ENCODE measurements at regions not wholly inside any gene's neighbourhood (a gene's known extent, or its start where the extent isn't known, plus 50 kb on each side); places are given as distances from the start of the nearest gene placed in this dataset.

- no peak overlapping the region for H3K4me3 ChIP-seq
- DNase-seq, result no peak
- no peak overlapping the region for H3K27ac ChIP-seq
- H3K36me3 ChIP-seq, result no peaks in the 10 kb centered on the region
- H3K9me3 ChIP-seq, result no peaks in the 10 kb centered on the region
- no peaks in the 10 kb centered on the region for H3K4me1 ChIP-seq
- TF ChIP-seq CTCF (IDR thresholded peaks at IDR 0.05), result no peak
- H3K27me3 ChIP-seq, result no peaks in the 10 kb centered on the region
- intact Hi-C loops (cut with DNase I; ENCODE audit: low total_unique reads), result no loop called here
Measured at GRCh38 chr5:107025712-107026497, 644.8 kb downstream of the EFNA5 start.

- Histone ChIP-seq H3K36me3 (no peaks in the 10 kb centered on the region), H3K9me3 (no peaks in the 10 kb centered on the region), H3K27me3 (no peaks in the 10 kb centered on the region), H3K4me3 (no peak overlapping the region), H3K4me1 (no peaks in the 10 kb centered on the region), H3K27ac (no peak overlapping the region)
- TF ChIP-seq CTCF (IDR thresholded peaks at IDR 0.05), result no peak
- intact Hi-C loops (cut with DNase I; ENCODE audit: low total_unique reads), result no loop called here
- no peak for DNase-seq
Measured at GRCh38 chr5:107023732-107024131, 647.0 kb downstream of the EFNA5 start.

- TF ChIP-seq CTCF (IDR thresholded peaks at IDR 0.05), result no peak
- Histone ChIP-seq H3K36me3 (no peaks in the 10 kb centered on the region), H3K4me3 (no peak overlapping the region), H3K27ac (no peak overlapping the region), H3K4me1 (no peaks in the 10 kb centered on the region), H3K9me3 (no peaks in the 10 kb centered on the region), H3K27me3 (no peaks in the 10 kb centered on the region)
- intact Hi-C loops (cut with DNase I; ENCODE audit: low total_unique reads), result no loop called here
- no peak for DNase-seq
Measured at GRCh38 chr5:107021575-107021974, 649.2 kb downstream of the EFNA5 start.

- Histone ChIP-seq H3K36me3 (no peaks in the 10 kb centered on the region), H3K27ac (no peak overlapping the region), H3K4me1 (no peaks in the 10 kb centered on the region), H3K27me3 (no peaks in the 10 kb centered on the region), H3K4me3 (no peak overlapping the region), H3K9me3 (no peaks in the 10 kb centered on the region)
- intact Hi-C loops (cut with DNase I; ENCODE audit: low total_unique reads), result no loop called here
- TF ChIP-seq CTCF (IDR thresholded peaks at IDR 0.05), result no peak
- DNase-seq, result no peak
Measured at GRCh38 chr5:107020626-107021025, 650.1 kb downstream of the EFNA5 start.

GRCh38 chr5:107017616-107018015 lies 653.1 kb downstream of the EFNA5 start:
- no peaks in the 10 kb centered on the region for H3K36me3 ChIP-seq
- no peaks in the 10 kb centered on the region for H3K9me3 ChIP-seq
- no peak overlapping the region for H3K4me3 ChIP-seq
- DNase-seq, result no peak
- H3K4me1 ChIP-seq, result no peaks in the 10 kb centered on the region
- intact Hi-C loops (cut with DNase I; ENCODE audit: low total_unique reads), result no loop called here
- no peak overlapping the region for H3K27ac ChIP-seq
- no peak for TF ChIP-seq CTCF (IDR thresholded peaks at IDR 0.05)
- H3K27me3 ChIP-seq, result no peaks in the 10 kb centered on the region
